B cell (primary cell): ENCODE measurements at regions not wholly inside any gene's neighbourhood (a gene's known extent, or its start where the extent isn't known, plus 50 kb on each side); places are given as distances from the start of the nearest gene placed in this dataset.

Experiments
- ATAC-seq: fragments of 200-7000 bp; cut with Tn5 transposase; one replicate; pipeline ENCODE4 v1.10.0; 2021; ENCODE audit warnings: low read depth, mild to moderate bottlenecking, moderate number of reproducible peaks, moderate library complexity
- CTCF ChIA-PET: fragments of 350-600 bp; sonication (Branson Sonifier 250); formaldehyde crosslinking; loops from one replicate; lab custom pipeline; 2021; ENCODE audit warnings: antibody characterized with exemption, inconsistent platforms; lab: Charles Lee
- POLR2A ChIA-PET: fragments of 350-600 bp; sonication (Branson Sonifier 250); formaldehyde crosslinking; loops from one replicate; lab custom pipeline; 2021; ENCODE audit warnings: antibody characterized with exemption; lab: Charles Lee
- DNase-seq: peaks from one replicate; pipeline ENCODE4 v3.0.0; 2013
- H2AFZ ChIP-seq: 2 replicates; pipeline ENCODE4 v1.6.1; 2012; ENCODE audit warnings: mild to moderate bottlenecking, low read depth, low read length; ENCODE audit not compliant: insufficient read depth, poor library complexity, severe bottlenecking
- H3K27ac ChIP-seq, 2 donors: 1 replicate in 1 of 2; 2 replicates in 1 of 2; pipeline ENCODE4 v1.5.1; 2012 to 2013; ENCODE audit warnings: low read length in 2 of 2, mild to moderate bottlenecking in 2 of 2, moderate library complexity in 1 of 2
- H3K27me3 ChIP-seq, 4 experiments: fragments of 200-600 bp in 1 of 4; sonication (generic) in 1 of 4; replicated peaks in 1 of 4; 1 replicate in 2 of 4; 2 replicates in 2 of 4; pipeline versions ENCODE4 v1.6.1 to v1.7.0; 2013 to 2016; ENCODE audit warnings: low read length in 3 of 4, mild to moderate bottlenecking in 2 of 4, mixed read lengths in 1 of 4, moderate library complexity in 1 of 4; ENCODE audit not compliant: insufficient read depth in 4 of 4, control insufficient read depth in 3 of 4; ENCODE audit errors: control extremely low read depth in 1 of 4
- H3K36me3 ChIP-seq, 2 experiments: replicated peaks in 1 of 2; 1 replicate in 1 of 2; 2 replicates in 1 of 2; pipeline versions ENCODE4 v1.6.1 to v1.7.1; 2013; ENCODE audit warnings: low read length in 1 of 2; ENCODE audit not compliant: insufficient read depth in 2 of 2, control insufficient read depth in 1 of 2; ENCODE audit errors: control extremely low read depth in 1 of 2, extremely low read depth in 1 of 2
- H3K4me1 ChIP-seq, 2 donors: fragments of 200-600 bp in 1 of 2; sonication (generic) in 1 of 2; 1 replicate in 1 of 2; 2 replicates in 1 of 2; pipeline versions ENCODE4 v1.5.1 to v1.6.1; 2013 to 2017; ENCODE audit warnings: low read length in 2 of 2; ENCODE audit not compliant: control insufficient read depth in 2 of 2, insufficient read depth in 2 of 2
- H3K4me2 ChIP-seq: replicated peaks from 2 replicates; pipeline ENCODE3; 2012; ENCODE audit warnings: mild to moderate bottlenecking, low read depth, low read length; ENCODE audit not compliant: poor library complexity, severe bottlenecking
- H3K4me3 ChIP-seq, 5 experiments: fragments of 200-600 bp in 1 of 5; sonication (generic) in 1 of 5; 1 replicate in 3 of 5; 2 replicates in 2 of 5; pipeline versions ENCODE4 v1.5.1 to v1.7.0; 2011 to 2016; ENCODE audit warnings: low read length in 4 of 5, mild to moderate bottlenecking in 4 of 5, low read depth in 2 of 5, control low read depth in 1 of 5, moderate library complexity in 1 of 5; ENCODE audit not compliant: insufficient read depth in 1 of 5; ENCODE audit errors: control extremely low read depth in 1 of 5, extremely low read depth in 1 of 5
- H3K79me2 ChIP-seq: fragments of 200-600 bp; sonication (generic); one replicate; pipeline ENCODE4 v1.6.0; 2016; ENCODE audit warnings: low read length; ENCODE audit not compliant: control insufficient read depth, insufficient read depth
- H3K9ac ChIP-seq: fragments of 200-600 bp; sonication (generic); 2 replicates; pipeline ENCODE4 v1.6.1; 2017; ENCODE audit warnings: mild to moderate bottlenecking, low read length, moderate library complexity
- H3K9me3 ChIP-seq, 3 donors: one replicate each; pipeline versions ENCODE4 v1.6.1 to v1.7.1; 2013; ENCODE audit warnings: low read length in 2 of 3; ENCODE audit not compliant: control insufficient read depth in 2 of 3, insufficient read depth in 1 of 3; ENCODE audit errors: control extremely low read depth in 1 of 3
- H4K20me1 ChIP-seq: 2 replicates; pipeline ENCODE4 v1.6.0; 2012; ENCODE audit warnings: mild to moderate bottlenecking, low read length; ENCODE audit not compliant: insufficient read depth, control insufficient read depth, poor library complexity, severe bottlenecking
- H3K27ac Mint-ChIP-seq: one replicate; pipeline ENCODE4 v1.8.0; 2021; ENCODE audit warnings: mixed read lengths
- H3K27me3 Mint-ChIP-seq: one replicate; pipeline ENCODE4 v1.8.0; 2021; ENCODE audit warnings: mixed read lengths
- H3K4me1 Mint-ChIP-seq: one replicate; pipeline ENCODE4 v1.8.0; 2021; ENCODE audit warnings: mixed read lengths
- H3K4me3 Mint-ChIP-seq: one replicate; pipeline ENCODE4 v1.8.0; 2021; ENCODE audit warnings: mixed read lengths
- H3K9me3 Mint-ChIP-seq: one replicate; pipeline ENCODE4 v1.8.0; 2022; ENCODE audit warnings: mixed read lengths; ENCODE audit not compliant: insufficient read depth
- EZH2 ChIP-seq: IDR thresholded peaks from 2 replicates; pipeline ENCODE4 v1.6.1; 2012; ENCODE audit warnings: borderline replicate concordance, low read depth, mild to moderate bottlenecking, moderate library complexity, low read length; ENCODE audit not compliant: insufficient read depth, poor library complexity, severe bottlenecking
- WGBS: methylation state at CpG from one replicate; pipeline ENCODE4 v1.1.5; 2013; ENCODE audit warnings: missing lambda C conversion rate; ENCODE audit not compliant: insufficient coverage; 5-methylcytosine and 5-hydroxymethylcytosine counted together
- intact Hi-C: fragments of 100-400 bp; cut with micrococcal nuclease; formaldehyde crosslinking; loops from one replicate; pipeline ENCODE4 v1.10.0; 2022
- TF ChIP-seq, protein P1 (sequence below): fragments of 200-600 bp; IDR thresholded peaks from one replicate; pipeline ENCODE4 v1.8.0; 2022; ENCODE audit warnings: antibody characterized with exemption, mild to moderate bottlenecking

GRCh38 chr7:89685287-89685686 is 469.0 kb upstream of the STEAP1 start:
- DNase-seq (no peak), ATAC-seq (no peak)
- H4K20me1 ChIP-seq, result no peaks in the 10 kb centered on the region
- intact Hi-C loops, result no loop called here
- H3K27ac ChIP-seq, result no peak overlapping the region
- ChIA-PET CTCF (no interaction called here), POLR2A (no interaction called here)
- no peak overlapping the region for H3K27ac Mint-ChIP-seq
- peaks cover 2% of the 10 kb centered on the region for H3K9me3 Mint-ChIP-seq
- no peaks in the 10 kb centered on the region for H3K27me3 ChIP-seq
- H3K9me3 ChIP-seq, result no peaks in the 10 kb centered on the region
- H3K36me3 ChIP-seq, result no peaks in the 10 kb centered on the region
- H3K4me2 ChIP-seq, result no peak overlapping the region
- no peak overlapping the region for H3K4me3 ChIP-seq
- no peak overlapping the region for H3K4me3 Mint-ChIP-seq
- no peaks in the 10 kb centered on the region for H3K79me2 ChIP-seq
- H3K4me1 Mint-ChIP-seq, result no peaks in the 10 kb centered on the region
- no peak overlapping the region for H3K9ac ChIP-seq
- H3K4me1 ChIP-seq, result no peaks in the 10 kb centered on the region
- no peaks in the 10 kb centered on the region for H3K27me3 Mint-ChIP-seq
- no peak overlapping the region for H2AFZ ChIP-seq
- TF ChIP-seq, protein P1, sequence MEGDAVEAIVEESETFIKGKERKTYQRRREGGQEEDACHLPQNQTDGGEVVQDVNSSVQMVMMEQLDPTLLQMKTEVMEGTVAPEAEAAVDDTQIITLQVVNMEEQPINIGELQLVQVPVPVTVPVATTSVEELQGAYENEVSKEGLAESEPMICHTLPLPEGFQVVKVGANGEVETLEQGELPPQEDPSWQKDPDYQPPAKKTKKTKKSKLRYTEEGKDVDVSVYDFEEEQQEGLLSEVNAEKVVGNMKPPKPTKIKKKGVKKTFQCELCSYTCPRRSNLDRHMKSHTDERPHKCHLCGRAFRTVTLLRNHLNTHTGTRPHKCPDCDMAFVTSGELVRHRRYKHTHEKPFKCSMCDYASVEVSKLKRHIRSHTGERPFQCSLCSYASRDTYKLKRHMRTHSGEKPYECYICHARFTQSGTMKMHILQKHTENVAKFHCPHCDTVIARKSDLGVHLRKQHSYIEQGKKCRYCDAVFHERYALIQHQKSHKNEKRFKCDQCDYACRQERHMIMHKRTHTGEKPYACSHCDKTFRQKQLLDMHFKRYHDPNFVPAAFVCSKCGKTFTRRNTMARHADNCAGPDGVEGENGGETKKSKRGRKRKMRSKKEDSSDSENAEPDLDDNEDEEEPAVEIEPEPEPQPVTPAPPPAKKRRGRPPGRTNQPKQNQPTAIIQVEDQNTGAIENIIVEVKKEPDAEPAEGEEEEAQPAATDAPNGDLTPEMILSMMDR, result no peak
- no peak for TF ChIP-seq EZH2

GRCh38 chr7:89687211-89687610 is 467.1 kb upstream of the STEAP1 start:
- Histone ChIP-seq H4K20me1 (no peaks in the 10 kb centered on the region), H3K79me2 (no peaks in the 10 kb centered on the region), H3K36me3 (no peaks in the 10 kb centered on the region), H3K4me3 (no peak overlapping the region), H3K4me1 (no peaks in the 10 kb centered on the region), H3K27ac (no peak overlapping the region), H2AFZ (no peak overlapping the region), H3K4me2 (no peak overlapping the region), H3K27me3 (no peaks in the 10 kb centered on the region), H3K9ac (no peak overlapping the region), H3K9me3 (no peaks in the 10 kb centered on the region)
- Mint-ChIP-seq H3K27ac (no peak overlapping the region), H3K27me3 (no peaks in the 10 kb centered on the region), H3K9me3 (no peaks in the 10 kb centered on the region), H3K4me1 (no peaks in the 10 kb centered on the region), H3K4me3 (no peak overlapping the region)
- WGBS, result no CpG with 5 or more reads among the region's 2 CpGs
- TF ChIP-seq, protein P1, result no peak
- TF ChIP-seq EZH2, result no peak
- POLR2A ChIA-PET, result no interaction called here
- intact Hi-C loops, result no loop called here
- no peak for ATAC-seq
- no peak for DNase-seq
- CTCF ChIA-PET, result no interaction called here
